HG03558 (cell line): ENCODE measurements at regions not wholly inside any gene's neighbourhood (a gene's known extent, or its start where the extent isn't known, plus 50 kb on each side); places are given as distances from the start of the nearest gene placed in this dataset.
A peak's percentile ranks its signal among the peaks of the same experiment; 100 is the strongest.
"Not testable (repeated sequence)": the region's sequence is repeated elsewhere in the genome, so short reads cannot be mapped to it uniquely, and the experiment has no call there.

Experiments used
- ATAC-seq: cut with Tn5 transposase; IDR thresholded peaks from one replicate; pipeline ENCODE4 v1.9.1; 2021; ENCODE audit warnings: moderate number of reproducible peaks; ENCODE audit not compliant: unreplicated experiment; ENCODE audit errors: extremely low read depth

GRCh38 chr3:25844891-25845290, 55.0 kb downstream of the OXSM start:
- no peak for ATAC-seq

- ATAC-seq = no peak
Observed at GRCh38 chr3:25846282-25846681, 56.4 kb downstream of the OXSM start.

GRCh38 chr3:25849091-25849490, 59.2 kb downstream of the OXSM start:
- ATAC-seq = no peak

GRCh38 chr3:25849641-25850385, 59.9 kb downstream of the OXSM start:
- no peak for ATAC-seq

- not testable (repeated sequence) for ATAC-seq
Observed at GRCh38 chr3:25851693-25852259, 61.9 kb downstream of the OXSM start.

GRCh38 chr3:25854214-25854613, 64.3 kb downstream of the OXSM start:
- no peak for ATAC-seq

GRCh38 chr3:25854635-25855034, 64.7 kb downstream of the OXSM start:
- no peak for ATAC-seq

- no peak for ATAC-seq
Observed at GRCh38 chr3:25855266-25855784, 65.4 kb downstream of the OXSM start.

- peak; percentile 67 for ATAC-seq
Observed at GRCh38 chr3:25856902-25857518, 67.1 kb downstream of the OXSM start.

GRCh38 chr3:25861566-25861965, 71.7 kb downstream of the OXSM start:
- ATAC-seq = no peak

GRCh38 chr3:25863011-25863415, 73.1 kb downstream of the OXSM start:
- no peak for ATAC-seq

- no peak for ATAC-seq
Observed at GRCh38 chr3:25863416-25863959, 73.6 kb downstream of the OXSM start.

GRCh38 chr3:25870452-25870851, 80.6 kb downstream of the OXSM start:
- no peak for ATAC-seq

- peak; percentile 62 for ATAC-seq
Observed at GRCh38 chr3:25872200-25872877, 82.4 kb downstream of the OXSM start.

GRCh38 chr3:25883492-25883891, 93.6 kb downstream of the OXSM start:
- ATAC-seq = no peak

- ATAC-seq = no peak
Observed at GRCh38 chr3:25884981-25885380, 95.1 kb downstream of the OXSM start.

- ATAC-seq = no peak
Observed at GRCh38 chr3:25885544-25885943, 95.7 kb downstream of the OXSM start.

GRCh38 chr3:25887907-25888306, 98.0 kb downstream of the OXSM start:
- no peak for ATAC-seq

- no peak for ATAC-seq
Observed at GRCh38 chr3:25888892-25889524, 99.1 kb downstream of the OXSM start.

- no peak for ATAC-seq
Observed at GRCh38 chr3:25889525-25889917, 99.6 kb downstream of the OXSM start.
